Adrenal gland (tissue), 9 donors: ENCODE measurements at regions not wholly inside any gene's neighbourhood (a gene's known extent, or its start where the extent isn't known, plus 50 kb on each side); places are given as distances from the start of the nearest gene placed in this dataset.

Experiments used
- DNase-seq, 7 donors: peaks; one replicate each; pipeline ENCODE4 v3.0.0-alpha.2; 2019 to 2020
- H3K27ac ChIP-seq, 5 donors: fragments of 200-600 bp; sonication (generic) in 4 of 5; 1 replicate in 3 of 5; 2 replicates in 2 of 5; pipeline versions ENCODE4 v1.5.1 to v1.8.0; 2016 to 2020; ENCODE audit warnings: mild to moderate bottlenecking in 1 of 5
- H3K27me3 ChIP-seq: fragments of 200-600 bp; 2 replicates; pipeline ENCODE4 v1.8.0; 2021
- H3K36me3 ChIP-seq, 2 donors: fragments of 200-600 bp; replicated peaks in 1 of 2; 1 replicate in 1 of 2; 2 replicates in 1 of 2; pipeline versions ENCODE4 v1.5.1 to v1.8.0; 2018 to 2022
- H3K4me1 ChIP-seq, 2 donors: fragments of 200-600 bp; replicated peaks in 1 of 2; 1 replicate in 1 of 2; 2 replicates in 1 of 2; pipeline versions ENCODE4 v1.5.1 to v1.8.0; 2018 to 2021
- H3K4me3 ChIP-seq, 4 donors: fragments of 200-600 bp; sonication (generic) in 3 of 4; one replicate each; pipeline ENCODE4 v1.5.1; 2016 to 2018
- H3K9me3 ChIP-seq, 3 donors: fragments of 200-600 bp; sonication (generic) in 1 of 3; replicated peaks in 1 of 3; 1 replicate in 2 of 3; 2 replicates in 1 of 3; pipeline versions ENCODE4 v1.5.1 to v1.8.0; 2016 to 2021
- POLR2A ChIP-seq, 2 donors: fragments of 450-650 bp; IDR thresholded peaks; one replicate each; pipeline ENCODE4 v1.6.1; 2017; ENCODE audit warnings: antibody characterized with exemption in 2 of 2, mild to moderate bottlenecking in 2 of 2, moderate library complexity in 1 of 2
- WGBS, 4 donors: extraction: QIAGEN DNeasy Blood & Tissue Kit in 2 of 4; methylation state at CpG; one replicate each; pipeline versions ENCODE4 v1.1.5 to v1.1.7; 2013 to 2017; 5-methylcytosine and 5-hydroxymethylcytosine counted together
- intact Hi-C, 2 donors: fragments of 100-400 bp; cut with DNase I; formaldehyde crosslinking; loops; one replicate each; pipeline versions ENCODE4 v1.14.1 to v1.15.0; 2022 to 2023
- TF ChIP-seq, protein P1 (sequence below), 6 experiments: fragments of 450-650 bp in 4 of 6; fragments of 200-600 bp in 2 of 6; sonication (generic) in 1 of 6; IDR thresholded peaks; 1 replicate in 5 of 6; 2 replicates in 1 of 6; pipeline versions ENCODE4 v1.5.1 to v1.8.0; 2016 to 2021; ENCODE audit warnings: antibody characterized with exemption in 6 of 6, mild to moderate bottlenecking in 2 of 6, moderate library complexity in 1 of 6
- donor health status: healthy with polysubstance abuse.
- donor health status: Bipolar disorder and iron deficiency.
- donor health status: DM: yes; HTN: yes; CAD: no.
- donor health status: DM: no; HTN: no; CAD: no.
- donor health status: DM: no; HTN: no; CAD: no.

GRCh38 chr15:100762913-100763834 lies 116.5 kb upstream of the ALDH1A3 start:
- intact Hi-C loops = no loop called here
- Histone ChIP-seq H3K4me1 (peaks cover 0 to 9% of the 10 kb centered on the region in 2 donors), H3K27ac (no peak overlapping the region), H3K27me3 (peaks cover 12% of the 10 kb centered on the region), H3K9me3 (no peaks in the 10 kb centered on the region), H3K4me3 (no peak overlapping the region), H3K36me3 (no peaks in the 10 kb centered on the region)
- DNase-seq = peak in 1 of 7 donors; percentile 39
- TF ChIP-seq POLR2A (IDR thresholded peaks at IDR 0.05) = no peak
- TF ChIP-seq, protein P1, sequence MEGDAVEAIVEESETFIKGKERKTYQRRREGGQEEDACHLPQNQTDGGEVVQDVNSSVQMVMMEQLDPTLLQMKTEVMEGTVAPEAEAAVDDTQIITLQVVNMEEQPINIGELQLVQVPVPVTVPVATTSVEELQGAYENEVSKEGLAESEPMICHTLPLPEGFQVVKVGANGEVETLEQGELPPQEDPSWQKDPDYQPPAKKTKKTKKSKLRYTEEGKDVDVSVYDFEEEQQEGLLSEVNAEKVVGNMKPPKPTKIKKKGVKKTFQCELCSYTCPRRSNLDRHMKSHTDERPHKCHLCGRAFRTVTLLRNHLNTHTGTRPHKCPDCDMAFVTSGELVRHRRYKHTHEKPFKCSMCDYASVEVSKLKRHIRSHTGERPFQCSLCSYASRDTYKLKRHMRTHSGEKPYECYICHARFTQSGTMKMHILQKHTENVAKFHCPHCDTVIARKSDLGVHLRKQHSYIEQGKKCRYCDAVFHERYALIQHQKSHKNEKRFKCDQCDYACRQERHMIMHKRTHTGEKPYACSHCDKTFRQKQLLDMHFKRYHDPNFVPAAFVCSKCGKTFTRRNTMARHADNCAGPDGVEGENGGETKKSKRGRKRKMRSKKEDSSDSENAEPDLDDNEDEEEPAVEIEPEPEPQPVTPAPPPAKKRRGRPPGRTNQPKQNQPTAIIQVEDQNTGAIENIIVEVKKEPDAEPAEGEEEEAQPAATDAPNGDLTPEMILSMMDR (IDR thresholded peaks at IDR 0.05) = no peak
- WGBS, 4 donors = 78 to 84% (median 80%) methylated on average over 9 to 10 of the region's 10 CpGs

DNA sequence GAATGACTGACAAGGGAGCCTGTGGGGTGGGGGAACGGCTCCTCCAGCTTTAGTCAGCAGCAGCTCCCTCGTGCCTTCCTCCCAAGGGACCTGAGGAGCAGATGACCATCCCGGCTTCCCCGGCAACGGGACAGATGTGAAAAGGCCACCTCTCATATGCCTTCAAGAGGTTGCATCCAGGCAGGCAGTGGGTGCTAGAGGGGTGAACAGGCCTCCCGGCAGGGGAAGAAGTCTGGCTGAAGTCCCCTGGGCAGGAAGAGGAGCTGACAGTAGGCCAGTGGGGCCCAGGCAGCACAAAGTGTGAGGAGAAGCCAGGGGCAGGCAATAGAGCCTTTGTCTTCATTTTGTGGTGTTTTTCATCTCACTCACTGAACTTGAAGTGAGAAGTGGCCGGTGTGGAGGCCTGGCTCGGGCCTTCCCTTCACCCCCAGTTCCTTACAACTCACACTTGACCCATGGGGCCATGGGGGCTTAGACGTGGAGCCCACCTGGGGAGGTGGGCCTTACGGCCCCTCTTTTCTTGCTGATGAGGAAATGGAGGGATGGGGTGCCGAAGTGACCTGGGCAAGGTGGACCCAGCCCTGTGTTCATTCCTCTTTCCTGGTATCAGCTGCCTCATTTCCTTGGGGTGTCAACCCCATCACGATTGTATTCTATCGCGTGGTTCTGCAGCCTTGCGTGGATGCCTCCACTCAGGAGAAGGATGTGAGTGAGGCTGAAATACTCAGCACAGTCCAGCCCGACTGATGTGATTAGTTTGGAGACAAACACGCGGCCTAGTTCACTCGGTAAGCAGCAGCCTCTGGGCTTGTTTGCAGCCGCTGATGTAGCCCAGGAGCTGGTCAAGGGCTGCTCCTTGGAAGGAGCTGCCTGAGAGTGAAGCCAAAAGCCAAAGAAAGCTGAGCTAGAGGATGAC lies 115.5 kb upstream of the ALDH1A3 start:
- H3K4me1 ChIP-seq = peaks cover 0 to 9% of the 10 kb centered on the region in 2 donors
- no peak overlapping the region for H3K4me3 ChIP-seq
- intact Hi-C loops = no loop called here
- H3K9me3 ChIP-seq = no peaks in the 10 kb centered on the region
- H3K27ac ChIP-seq = no peak overlapping the region
- 79 to 89% (median 85%) methylated on average over 10 to 20 of the region's 20 CpGs for WGBS, 4 donors
- TF ChIP-seq, protein P1 (IDR thresholded peaks at IDR 0.05) = no peak
- peak in 1 of 7 donors; percentile 51 for DNase-seq
- H3K27me3 ChIP-seq = peaks cover 6% of the 10 kb centered on the region
- no peaks in the 10 kb centered on the region for H3K36me3 ChIP-seq

GRCh38 chr15:100764778-100765466 lies 114.7 kb upstream of the ALDH1A3 start:
- Histone ChIP-seq H3K9me3 (no peaks in the 10 kb centered on the region), H3K27ac (no peak overlapping the region), H3K4me3 (no peak overlapping the region), H3K36me3 (no peaks in the 10 kb centered on the region), H3K27me3 (peaks cover 6% of the 10 kb centered on the region), H3K4me1 (peaks cover 0 to 3% of the 10 kb centered on the region in 2 donors)
- no peak for TF ChIP-seq POLR2A (IDR thresholded peaks at IDR 0.05)
- TF ChIP-seq, protein P1 (IDR thresholded peaks at IDR 0.05) = no peak
- DNase-seq = no peak
- 82 to 86% (median 84%) methylated on average over 3 to 9 of the region's 9 CpGs for WGBS, 4 donors
- intact Hi-C loops = no loop called here
